BLaER1 treated with 17β-estradiol and CSF1 and Interleukin-3, amounts not matched to agents 10 nM and 100 nM (cell line): ENCODE measurements at regions not wholly inside any gene's neighbourhood (a gene's known extent, or its start where the extent isn't known, plus 50 kb on each side); places are given as distances from the start of the nearest gene placed in this dataset.
"Not testable (repeated sequence)": the region's sequence is repeated elsewhere in the genome, so short reads cannot be mapped to it uniquely, and the experiment has no call there.

Source experiments
- H3K27ac ChIP-seq, 11 experiments: shearing (Covaris generic); formaldehyde crosslinking; 2 replicates each; pipeline ENCODE4 v1.8.1; 2022
- H3K27me3 ChIP-seq, 11 experiments: shearing (Covaris generic); formaldehyde crosslinking; 2 replicates each; pipeline ENCODE4 v1.8.1; 2022
- H3K36me3 ChIP-seq, 11 experiments: shearing (Covaris generic); formaldehyde crosslinking; 2 replicates each; pipeline ENCODE4 v1.8.1; 2022
- H3K4me1 ChIP-seq, 10 experiments: shearing (Covaris generic); formaldehyde crosslinking; 2 replicates each; pipeline ENCODE4 v1.8.1; 2022
- H3K4me2 ChIP-seq, 11 experiments: shearing (Covaris generic); formaldehyde crosslinking; 2 replicates each; pipeline ENCODE4 v1.8.1; 2022
- H3K4me3 ChIP-seq, 10 experiments: shearing (Covaris generic); formaldehyde crosslinking; 2 replicates each; pipeline ENCODE4 v1.8.1; 2022
- H3K9ac ChIP-seq, 11 experiments: shearing (Covaris generic); formaldehyde crosslinking; 2 replicates each; pipeline ENCODE4 v1.8.1; 2022
- H3K9me3 ChIP-seq, 11 experiments: shearing (Covaris generic); formaldehyde crosslinking; replicated peaks in 1 of 11; 2 replicates each; pipeline ENCODE4 v1.8.1; 2022
- H4K20me1 ChIP-seq, 11 experiments: shearing (Covaris generic); formaldehyde crosslinking; 2 replicates each; pipeline ENCODE4 v1.8.1; 2022
- Cebpa-rat ChIP-seq, 11 experiments: shearing (Covaris generic); IDR thresholded peaks; 2 replicates each; pipeline ENCODE4 v1.8.1; 2022

DNA sequence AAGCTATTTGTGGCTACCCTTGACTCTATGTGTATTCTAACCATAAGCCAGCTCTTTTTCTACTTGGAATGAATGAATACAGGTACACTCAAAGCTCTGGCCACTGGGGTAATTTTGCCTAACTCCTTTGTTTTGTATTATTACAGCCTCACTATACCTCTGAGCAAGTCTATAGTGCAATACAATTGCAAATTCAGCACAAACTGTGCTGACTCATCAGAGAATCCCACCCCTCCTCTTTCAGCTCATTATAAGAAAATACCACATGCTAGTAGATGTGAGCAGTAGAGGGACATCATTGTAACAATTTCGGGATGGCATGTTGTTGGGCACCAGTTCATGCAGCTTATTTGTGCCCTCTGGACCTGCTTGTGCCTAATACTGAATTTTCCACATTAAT, 1382.2 kb downstream of the SLITRK5 start:
- no peaks in the 10 kb centered on the region for H3K4me1 ChIP-seq
- no peaks in the 10 kb centered on the region for H4K20me1 ChIP-seq
- no peak overlapping the region for H3K4me2 ChIP-seq
- H3K9ac ChIP-seq = no peak overlapping the region
- TF ChIP-seq Cebpa-rat (IDR thresholded peaks at IDR 0.05) = no peak
- no peaks in the 10 kb centered on the region for H3K27me3 ChIP-seq
- H3K4me3 ChIP-seq = no peak overlapping the region
- no peak overlapping the region for H3K27ac ChIP-seq
- H3K36me3 ChIP-seq = no peaks in the 10 kb centered on the region
- no peaks in the 10 kb centered on the region; a peak in 1 of 22 replicates for H3K9me3 ChIP-seq

DNA sequence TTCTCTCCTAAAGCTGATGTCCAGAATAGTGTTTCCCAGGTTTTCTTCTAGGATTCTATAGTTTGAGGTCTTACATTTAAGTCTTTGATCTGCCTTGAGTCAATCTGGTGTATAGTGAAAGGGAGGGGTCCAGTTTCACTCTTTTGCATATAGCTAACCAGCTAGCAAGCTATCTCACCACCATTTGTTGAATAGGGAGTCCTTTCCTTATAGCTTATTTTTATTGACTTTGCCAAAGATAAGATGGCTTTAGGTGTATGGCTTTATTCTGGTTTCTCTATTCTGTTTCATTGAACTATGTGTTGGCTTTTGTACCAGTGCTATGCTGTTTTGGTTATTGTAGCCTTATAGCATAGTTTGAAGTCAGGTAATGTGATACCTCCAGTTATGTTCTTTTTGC, 1386.1 kb downstream of the SLITRK5 start:
- no peak for TF ChIP-seq Cebpa-rat (IDR thresholded peaks at IDR 0.05)
- Histone ChIP-seq H4K20me1 (no peaks in the 10 kb centered on the region), H3K4me2 (no peak overlapping the region), H3K36me3 (no peaks in the 10 kb centered on the region), H3K9me3 (no peaks in the 10 kb centered on the region; a peak in 1 of 22 replicates), H3K27me3 (no peaks in the 10 kb centered on the region), H3K9ac (no peak overlapping the region), H3K27ac (no peak overlapping the region), H3K4me3 (no peak overlapping the region), H3K4me1 (no peaks in the 10 kb centered on the region)

DNA sequence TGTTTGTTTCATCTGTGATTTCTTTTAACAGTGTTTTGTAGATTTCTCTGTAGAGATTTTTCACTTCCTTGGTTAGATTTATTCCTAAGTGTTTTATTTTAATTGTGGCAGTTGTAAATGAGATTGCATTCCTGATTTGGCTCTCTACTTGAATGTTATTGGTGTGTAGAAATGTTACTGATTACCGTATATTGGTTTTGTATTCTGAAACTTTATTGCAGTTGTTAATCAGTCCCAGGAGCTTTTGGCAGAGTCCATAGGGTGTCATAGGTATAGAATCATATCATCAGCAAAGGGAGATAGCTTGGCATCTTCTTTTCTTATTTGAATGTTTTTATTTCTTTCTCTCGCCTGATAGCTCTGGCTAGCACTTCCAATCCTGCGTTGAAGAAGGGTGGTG, 1386.7 kb downstream of the SLITRK5 start:
- Histone ChIP-seq H3K27ac (no peak overlapping the region), H3K4me1 (no peaks in the 10 kb centered on the region), H3K9me3 (no peaks in the 10 kb centered on the region; a peak in 1 of 22 replicates), H3K4me2 (no peak overlapping the region), H3K4me3 (no peak overlapping the region), H4K20me1 (no peaks in the 10 kb centered on the region), H3K36me3 (no peaks in the 10 kb centered on the region), H3K9ac (no peak overlapping the region), H3K27me3 (no peaks in the 10 kb centered on the region)
- no peak for TF ChIP-seq Cebpa-rat (IDR thresholded peaks at IDR 0.05)

DNA sequence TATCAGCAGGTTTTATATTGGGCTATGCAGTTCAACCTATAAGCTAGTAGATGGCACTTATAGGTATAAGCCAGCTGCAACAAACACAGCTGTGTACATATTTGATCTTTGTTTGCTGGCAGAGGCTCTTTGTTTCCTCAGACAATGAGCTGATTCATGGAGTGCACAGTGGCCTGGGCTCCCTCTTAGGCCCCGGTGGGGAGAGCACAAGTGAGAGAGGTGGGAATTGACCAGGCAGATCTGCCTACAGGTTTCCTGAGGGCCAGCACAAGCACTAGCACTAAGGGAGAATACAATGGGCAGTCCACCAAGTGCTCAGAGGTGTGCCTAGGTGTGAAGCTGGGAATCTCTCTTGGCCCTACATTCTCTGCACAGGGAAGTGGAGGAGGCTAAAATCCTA, 1390.7 kb downstream of the SLITRK5 start:
- H3K4me3 ChIP-seq = no peak overlapping the region
- H4K20me1 ChIP-seq = no peaks in the 10 kb centered on the region
- no peaks in the 10 kb centered on the region for H3K4me1 ChIP-seq
- H3K4me2 ChIP-seq = no peak overlapping the region
- H3K27ac ChIP-seq = no peak overlapping the region
- no peak overlapping the region for H3K9ac ChIP-seq
- H3K27me3 ChIP-seq = no peaks in the 10 kb centered on the region
- TF ChIP-seq Cebpa-rat (IDR thresholded peaks at IDR 0.05) = no peak
- H3K36me3 ChIP-seq = no peaks in the 10 kb centered on the region
- no peaks in the 10 kb centered on the region for H3K9me3 ChIP-seq

DNA sequence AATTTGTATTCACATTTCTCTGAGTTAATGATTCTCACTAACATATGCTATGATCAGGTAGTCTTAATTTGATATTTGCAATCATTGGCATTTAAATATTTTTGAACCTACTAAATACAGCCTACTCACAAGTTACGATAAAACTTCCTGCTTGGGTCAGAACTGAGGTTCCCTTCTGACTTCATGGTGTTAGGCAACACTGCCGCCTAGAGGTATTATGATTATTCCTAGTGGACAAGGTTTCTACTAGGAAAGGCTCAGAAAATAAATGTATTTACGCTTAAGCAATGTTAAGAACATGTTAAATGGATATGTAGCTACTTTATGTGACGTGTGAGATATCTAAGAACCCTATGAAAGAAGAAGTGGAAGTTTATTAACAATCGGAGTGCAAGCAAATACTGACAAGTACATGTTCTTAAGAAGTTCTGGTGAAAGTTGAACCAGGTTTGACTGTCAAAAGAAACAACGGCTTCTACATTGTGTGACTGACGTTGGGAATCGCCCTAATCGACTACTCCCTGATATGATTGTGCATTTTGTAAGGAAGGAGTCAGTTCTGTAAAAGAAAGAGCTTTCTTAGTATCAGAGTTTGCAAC, 1395.8 kb downstream of the SLITRK5 start:
- no peak overlapping the region; a peak in 2 of 22 replicates for H3K4me2 ChIP-seq
- H3K27me3 ChIP-seq = no peaks in the 10 kb centered on the region
- H3K9ac ChIP-seq = no peak overlapping the region
- no peaks in the 10 kb centered on the region for H4K20me1 ChIP-seq
- H3K36me3 ChIP-seq = no peaks in the 10 kb centered on the region
- H3K4me3 ChIP-seq = no peak overlapping the region
- no peak for TF ChIP-seq Cebpa-rat (IDR thresholded peaks at IDR 0.05)
- H3K4me1 ChIP-seq = no peaks in the 10 kb centered on the region
- H3K9me3 ChIP-seq = no peaks in the 10 kb centered on the region
- H3K27ac ChIP-seq = no peak overlapping the region

DNA sequence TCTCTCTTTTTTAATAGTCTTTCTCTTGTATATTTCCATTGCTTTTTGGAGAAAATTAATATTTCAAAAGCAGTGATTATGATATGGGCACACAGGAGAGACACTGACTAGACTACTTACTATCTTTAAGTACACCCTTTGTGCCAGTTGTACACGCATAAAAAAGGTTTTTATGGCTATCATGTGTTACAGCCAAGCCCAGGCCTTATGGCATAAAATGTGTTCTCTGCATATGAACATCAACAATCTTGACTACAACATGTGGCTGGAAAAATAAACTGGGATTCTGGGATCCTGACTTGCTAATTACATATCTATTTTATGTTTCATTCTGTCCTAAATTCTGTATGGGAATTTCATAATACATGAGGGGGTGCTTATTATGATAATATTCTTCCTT, 1401.8 kb downstream of the SLITRK5 start:
- Histone ChIP-seq H3K27me3 (no peaks in the 10 kb centered on the region), H4K20me1 (no peaks in the 10 kb centered on the region), H3K27ac (no peak overlapping the region), H3K36me3 (no peaks in the 10 kb centered on the region), H3K4me3 (no peak overlapping the region), H3K4me2 (no peak overlapping the region), H3K9me3 (no peaks in the 10 kb centered on the region), H3K9ac (no peak overlapping the region), H3K4me1 (no peaks in the 10 kb centered on the region)
- no peak for TF ChIP-seq Cebpa-rat (IDR thresholded peaks at IDR 0.05)

DNA sequence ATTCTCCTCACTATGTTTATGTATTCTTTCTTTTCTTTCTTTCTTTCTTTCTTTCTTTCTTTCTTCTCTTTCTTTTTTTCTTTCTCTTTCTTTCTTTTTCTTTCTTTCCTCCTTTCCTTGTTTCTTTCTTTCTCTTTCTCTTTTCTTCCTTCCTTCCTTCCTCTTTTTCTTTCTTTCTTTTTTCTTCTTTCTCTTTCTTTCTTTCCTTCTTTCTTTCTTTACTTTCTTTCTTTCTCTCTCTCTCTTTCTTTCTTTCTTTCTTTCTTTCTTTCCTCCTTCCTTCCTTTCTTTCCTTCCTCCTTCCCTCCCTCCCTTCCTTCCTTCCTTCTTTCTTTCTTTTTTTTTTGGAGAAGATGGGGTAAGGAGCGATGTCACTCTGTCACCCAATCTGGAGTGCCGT, 1405.5 kb downstream of the SLITRK5 start:
- no peak overlapping the region for H3K27ac ChIP-seq
- no peaks in the 10 kb centered on the region for H3K27me3 ChIP-seq
- H3K4me2 ChIP-seq = no peak overlapping the region
- no peak for TF ChIP-seq Cebpa-rat (IDR thresholded peaks at IDR 0.05)
- H3K9ac ChIP-seq = no peak overlapping the region
- no peak overlapping the region for H3K4me3 ChIP-seq
- H4K20me1 ChIP-seq = no peaks in the 10 kb centered on the region
- H3K9me3 ChIP-seq = no peaks in the 10 kb centered on the region
- no peaks in the 10 kb centered on the region for H3K36me3 ChIP-seq
- H3K4me1 ChIP-seq = no peaks in the 10 kb centered on the region

DNA sequence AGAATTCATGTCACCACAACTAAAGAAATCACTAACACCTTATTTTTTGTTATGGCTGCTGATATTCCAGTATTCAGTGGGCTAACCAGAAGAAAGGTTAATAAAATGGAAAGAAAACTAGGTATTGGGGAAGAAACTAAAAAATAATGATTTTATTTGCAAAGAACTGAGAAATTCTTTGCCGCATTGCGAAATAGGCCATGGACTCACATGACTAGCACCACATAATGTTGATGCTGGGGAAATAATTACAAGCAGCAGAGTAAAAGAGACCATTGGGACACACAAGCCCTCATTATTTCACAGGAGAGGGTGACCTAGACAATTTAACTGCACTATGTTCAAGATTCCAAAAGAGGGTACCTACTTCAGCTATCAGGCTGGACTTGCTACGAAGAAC, 1411.5 kb downstream of the SLITRK5 start:
- peak in 2 of 11 experiments; percentile 39 to 42; a peak in 2 of 22 replicates for TF ChIP-seq Cebpa-rat (IDR thresholded peaks at IDR 0.05)
- Histone ChIP-seq H3K4me3 (no peak overlapping the region), H3K4me2 (no peak overlapping the region), H3K36me3 (no peaks in the 10 kb centered on the region), H3K9me3 (no peaks in the 10 kb centered on the region), H3K27me3 (no peaks in the 10 kb centered on the region), H3K27ac (no peak overlapping the region), H3K9ac (no peak overlapping the region), H3K4me1 (no peaks in the 10 kb centered on the region), H4K20me1 (no peaks in the 10 kb centered on the region)

DNA sequence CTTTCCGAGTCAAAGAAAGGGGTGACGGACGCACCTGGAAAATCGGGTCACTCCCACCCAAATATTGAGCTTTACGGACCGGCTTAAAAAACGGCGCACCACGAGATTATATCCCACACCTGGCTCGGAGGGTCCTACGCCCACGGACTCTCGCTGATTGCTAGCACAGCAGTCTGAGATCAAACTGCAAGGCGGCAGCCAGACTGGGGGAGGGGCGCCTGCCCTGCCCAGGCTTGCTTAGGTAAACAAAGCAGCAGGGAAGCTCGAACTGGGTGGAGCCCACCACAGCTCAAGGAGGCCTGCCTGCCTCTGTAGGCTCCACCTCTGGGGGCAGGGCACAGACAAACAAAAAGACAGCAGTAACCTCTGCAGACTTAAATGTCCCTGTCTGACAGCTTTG, 1416.9 kb downstream of the SLITRK5 start:
- not testable (repeated sequence) for H3K4me2 ChIP-seq, H3K4me3 ChIP-seq, H3K27me3 ChIP-seq, H3K4me1 ChIP-seq, H4K20me1 ChIP-seq, H3K36me3 ChIP-seq, H3K27ac ChIP-seq, H3K9ac ChIP-seq, H3K9me3 ChIP-seq

DNA sequence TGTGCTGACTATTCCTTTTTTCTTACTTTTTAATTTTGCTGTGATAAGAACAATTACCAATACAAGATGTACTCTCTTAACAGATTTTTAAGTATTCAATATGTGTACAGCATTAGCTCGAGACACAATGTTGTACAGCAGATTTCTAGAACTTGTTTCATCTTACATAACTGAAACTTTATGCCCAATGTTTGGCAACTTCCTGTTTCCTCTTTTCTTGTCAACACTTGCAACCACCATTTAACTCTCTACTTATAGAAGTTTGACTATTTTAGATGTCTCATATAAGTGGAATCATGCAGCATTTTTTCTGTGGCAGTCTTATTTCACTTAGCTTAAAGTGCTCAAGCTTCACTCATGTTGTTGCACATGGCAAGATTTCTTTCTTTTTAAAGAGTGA, 1426.8 kb downstream of the SLITRK5 start:
- H3K9me3 ChIP-seq = peaks cover 0 to 16% (median 5%) of the 10 kb centered on the region in 11 experiments; a peak in 11 of 22 replicates
- peaks cover 0 to 19% (median 9%) of the 10 kb centered on the region in 10 experiments; a peak in 6 of 20 replicates for H3K4me1 ChIP-seq
- H3K4me3 ChIP-seq = no peak overlapping the region
- no peaks in the 10 kb centered on the region for H3K36me3 ChIP-seq
- peak overlapping the region in 9 of 11 experiments; percentile 1 to 45 (median 31); a peak in 11 of 22 replicates for H3K27ac ChIP-seq
- H3K27me3 ChIP-seq = no peaks in the 10 kb centered on the region
- no peaks in the 10 kb centered on the region for H4K20me1 ChIP-seq
- peak overlapping the region in 8 of 11 experiments; percentile 1 to 44 (median 22); a peak in 9 of 22 replicates for H3K4me2 ChIP-seq
- no peak overlapping the region for H3K9ac ChIP-seq
- no peak for TF ChIP-seq Cebpa-rat (IDR thresholded peaks at IDR 0.05)
